ENCODE measurements at regions not wholly inside any gene's neighbourhood (a gene's known extent, or its start where the extent isn't known, plus 50 kb on each side); places are given as distances from the start of the nearest gene placed in this dataset.

DNA sequence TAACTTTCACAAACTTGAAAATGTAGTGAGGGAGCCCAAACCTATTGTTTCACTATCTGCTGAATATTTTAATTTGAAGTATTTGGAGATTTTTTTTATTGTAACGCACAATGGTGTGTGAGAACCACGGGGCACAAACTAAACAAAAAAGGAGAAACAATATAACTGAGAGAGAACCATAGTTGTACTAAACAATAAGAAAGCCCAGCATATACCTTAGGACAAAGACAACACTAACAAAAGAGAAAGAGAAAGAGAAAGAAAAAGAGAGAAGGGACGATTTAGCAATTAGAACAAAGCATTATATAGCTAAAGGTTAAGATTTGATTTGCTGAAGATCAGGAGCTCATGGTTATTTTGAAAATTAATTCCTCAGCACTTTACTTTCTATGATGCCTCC is 906.0 kb upstream of the NXPH2 start:
- H3K36me3 ChIP-seq (replicated peaks in 1 of 2; ENCODE audit: control extremely low read depth in 1 of 2, control insufficient read depth in 1 of 2, extremely low read depth in 1 of 2, insufficient read depth in 2 of 2, low read length in 1 of 2): no peaks in the 10 kb centered on the region
- H2AFZ ChIP-seq (ENCODE audit: insufficient read depth, low read depth, low read length, poor library complexity, severe bottlenecking): no peak overlapping the region
- intact Hi-C loops (cut with micrococcal nuclease): no loop called here
- ChIA-PET CTCF (no interaction called here), POLR2A (no interaction called here)
- H3K79me2 ChIP-seq (ENCODE audit: control insufficient read depth, insufficient read depth, low read length): no peaks in the 10 kb centered on the region
- H3K27me3 ChIP-seq (replicated peaks in 1 of 4; ENCODE audit: control extremely low read depth in 1 of 4, control insufficient read depth in 3 of 4, insufficient read depth in 4 of 4, low read length in 3 of 4): no peaks in the 10 kb centered on the region
- no peak overlapping the region for H3K27ac Mint-ChIP-seq
- H3K4me1 Mint-ChIP-seq: no peaks in the 10 kb centered on the region
- H3K9me3 ChIP-seq (ENCODE audit: control extremely low read depth in 1 of 3, control insufficient read depth in 2 of 3, insufficient read depth in 1 of 3, low read length in 2 of 3): peaks cover 0 to 11% (median 0%) of the 10 kb centered on the region in 3 donors
- TF ChIP-seq, protein P1, sequence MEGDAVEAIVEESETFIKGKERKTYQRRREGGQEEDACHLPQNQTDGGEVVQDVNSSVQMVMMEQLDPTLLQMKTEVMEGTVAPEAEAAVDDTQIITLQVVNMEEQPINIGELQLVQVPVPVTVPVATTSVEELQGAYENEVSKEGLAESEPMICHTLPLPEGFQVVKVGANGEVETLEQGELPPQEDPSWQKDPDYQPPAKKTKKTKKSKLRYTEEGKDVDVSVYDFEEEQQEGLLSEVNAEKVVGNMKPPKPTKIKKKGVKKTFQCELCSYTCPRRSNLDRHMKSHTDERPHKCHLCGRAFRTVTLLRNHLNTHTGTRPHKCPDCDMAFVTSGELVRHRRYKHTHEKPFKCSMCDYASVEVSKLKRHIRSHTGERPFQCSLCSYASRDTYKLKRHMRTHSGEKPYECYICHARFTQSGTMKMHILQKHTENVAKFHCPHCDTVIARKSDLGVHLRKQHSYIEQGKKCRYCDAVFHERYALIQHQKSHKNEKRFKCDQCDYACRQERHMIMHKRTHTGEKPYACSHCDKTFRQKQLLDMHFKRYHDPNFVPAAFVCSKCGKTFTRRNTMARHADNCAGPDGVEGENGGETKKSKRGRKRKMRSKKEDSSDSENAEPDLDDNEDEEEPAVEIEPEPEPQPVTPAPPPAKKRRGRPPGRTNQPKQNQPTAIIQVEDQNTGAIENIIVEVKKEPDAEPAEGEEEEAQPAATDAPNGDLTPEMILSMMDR (IDR thresholded peaks at IDR 0.05): no peak
- TF ChIP-seq EZH2 (IDR thresholded peaks at IDR 0.05; ENCODE audit: borderline replicate concordance, insufficient read depth, low read depth, low read length, poor library complexity, severe bottlenecking): no peak
- H3K4me1 ChIP-seq (ENCODE audit: control insufficient read depth in 2 of 2, insufficient read depth in 2 of 2, low read length in 2 of 2): no peaks in the 10 kb centered on the region
- ATAC-seq (ENCODE audit: low read depth): no peak
- H3K27me3 Mint-ChIP-seq: no peaks in the 10 kb centered on the region
- no peaks in the 10 kb centered on the region for H3K9me3 Mint-ChIP-seq (ENCODE audit: insufficient read depth)
- no CpG with 5 or more reads among the region's 3 CpGs for WGBS (ENCODE audit: insufficient coverage)
- no peak overlapping the region for H3K4me3 Mint-ChIP-seq
- DNase-seq: no peak
- H3K4me3 ChIP-seq (ENCODE audit: control extremely low read depth in 1 of 5, extremely low read depth in 1 of 5, insufficient read depth in 1 of 5, low read depth in 2 of 5, low read length in 4 of 5): no peak overlapping the region
- H4K20me1 ChIP-seq (ENCODE audit: control insufficient read depth, insufficient read depth, low read length, poor library complexity, severe bottlenecking): no peaks in the 10 kb centered on the region
- H3K27ac ChIP-seq (ENCODE audit: low read length in 2 of 2): no peak overlapping the region
- H3K4me2 ChIP-seq (replicated peaks; ENCODE audit: low read depth, low read length, poor library complexity, severe bottlenecking): no peak overlapping the region
- no peak overlapping the region for H3K9ac ChIP-seq (ENCODE audit: low read length)

DNA sequence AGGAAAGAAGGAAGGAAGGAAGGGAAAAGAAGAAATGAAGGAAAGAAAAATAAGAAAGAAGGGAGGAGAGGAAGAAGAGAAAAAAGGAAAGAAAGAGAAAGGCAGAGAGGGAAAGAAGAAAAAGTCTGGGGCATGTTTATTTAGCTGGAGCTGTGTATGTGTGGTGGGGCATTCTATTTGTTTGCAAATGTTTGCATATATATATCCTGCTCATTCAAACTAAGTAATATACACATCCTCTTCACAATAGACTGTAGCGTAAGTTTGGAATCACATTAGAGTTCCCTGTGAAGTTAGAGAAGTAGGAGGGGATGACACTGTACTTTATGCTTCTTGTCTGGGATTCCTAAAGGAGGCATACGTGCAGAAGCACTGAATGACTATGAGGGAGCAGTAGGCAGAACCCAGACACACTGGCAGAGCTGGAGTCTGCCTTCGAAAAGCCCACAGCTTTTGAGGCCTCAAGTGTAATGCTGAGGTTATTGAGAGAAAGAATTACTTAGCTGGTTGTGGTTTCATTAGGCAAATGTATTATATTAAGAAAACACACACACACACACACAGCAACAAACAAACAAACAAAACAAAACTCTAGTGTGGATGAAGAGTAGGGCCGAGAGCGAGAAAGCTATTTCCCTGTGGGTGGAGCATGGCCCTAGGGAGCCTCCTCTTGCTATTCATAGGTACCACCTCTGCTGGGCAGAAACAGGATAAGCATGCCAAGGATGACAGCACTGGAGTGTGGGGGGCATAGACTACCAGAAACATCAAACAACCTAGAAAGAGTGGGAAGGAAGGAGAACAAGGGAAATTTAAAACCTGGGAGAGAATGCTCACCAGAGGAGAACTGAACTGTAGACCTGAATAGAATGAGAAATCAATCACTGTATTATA is 905.1 kb upstream of the NXPH2 start:
- WGBS (ENCODE audit: insufficient coverage): 33% methylated on average over 1 of the region's 5 CpGs
- TF ChIP-seq, protein P1 (IDR thresholded peaks at IDR 0.05): no peak
- no peak for TF ChIP-seq EZH2 (IDR thresholded peaks at IDR 0.05; ENCODE audit: borderline replicate concordance, insufficient read depth, low read depth, low read length, poor library complexity, severe bottlenecking)

More for the DNA sequence above, 905.1 kb upstream of the NXPH2 start:
- Mint-ChIP-seq H3K27me3 (no peaks in the 10 kb centered on the region), H3K4me1 (no peaks in the 10 kb centered on the region), H3K4me3 (no peak overlapping the region), H3K9me3 (ENCODE audit: insufficient read depth) (no peaks in the 10 kb centered on the region), H3K27ac (no peak overlapping the region)
- Histone ChIP-seq H3K9me3 (ENCODE audit: control extremely low read depth in 1 of 3, control insufficient read depth in 2 of 3, insufficient read depth in 1 of 3, low read length in 2 of 3) (peaks cover 0 to 12% (median 0%) of the 10 kb centered on the region in 3 donors), H3K4me2 (replicated peaks; ENCODE audit: low read depth, low read length, poor library complexity, severe bottlenecking) (no peak overlapping the region), H3K9ac (ENCODE audit: low read length) (no peak overlapping the region), H3K27me3 (replicated peaks in 1 of 4; ENCODE audit: control extremely low read depth in 1 of 4, control insufficient read depth in 3 of 4, insufficient read depth in 4 of 4, low read length in 3 of 4) (no peaks in the 10 kb centered on the region), H3K79me2 (ENCODE audit: control insufficient read depth, insufficient read depth, low read length) (no peaks in the 10 kb centered on the region), H4K20me1 (ENCODE audit: control insufficient read depth, insufficient read depth, low read length, poor library complexity, severe bottlenecking) (no peaks in the 10 kb centered on the region), H3K4me3 (ENCODE audit: control extremely low read depth in 1 of 5, extremely low read depth in 1 of 5, insufficient read depth in 1 of 5, low read depth in 2 of 5, low read length in 4 of 5) (no peak overlapping the region), H3K36me3 (replicated peaks in 1 of 2; ENCODE audit: control extremely low read depth in 1 of 2, control insufficient read depth in 1 of 2, extremely low read depth in 1 of 2, insufficient read depth in 2 of 2, low read length in 1 of 2) (no peaks in the 10 kb centered on the region), H3K4me1 (ENCODE audit: control insufficient read depth in 2 of 2, insufficient read depth in 2 of 2, low read length in 2 of 2) (no peaks in the 10 kb centered on the region), H2AFZ (ENCODE audit: insufficient read depth, low read depth, low read length, poor library complexity, severe bottlenecking) (no peak overlapping the region), H3K27ac (ENCODE audit: low read length in 2 of 2) (no peak overlapping the region)
- intact Hi-C loops (cut with micrococcal nuclease): no loop called here
- ChIA-PET POLR2A (no interaction called here), CTCF (no interaction called here)
- no peak for ATAC-seq (ENCODE audit: low read depth)
- DNase-seq: no peak

Data from B cell (primary cell).